Nephron progenitor cell (in vitro differentiated cells): ENCODE measurements at regions not wholly inside any gene's neighbourhood (a gene's known extent, or its start where the extent isn't known, plus 50 kb on each side); places are given as distances from the start of the nearest gene placed in this dataset.

Source experiments
- DNase-seq: peaks from one replicate; pipeline ENCODE4 v3.0.0; 2021
- H3K27ac Mint-ChIP-seq: 2 replicates; pipeline ENCODE4 v1.8.0; 2021; ENCODE audit warnings: mild to moderate bottlenecking, moderate library complexity, mixed read lengths
- H3K27me3 Mint-ChIP-seq: 2 replicates; pipeline ENCODE4 v1.8.0; 2021; ENCODE audit warnings: mild to moderate bottlenecking, low read depth, mixed read lengths; ENCODE audit not compliant: poor library complexity
- H3K36me3 Mint-ChIP-seq: 2 replicates; pipeline ENCODE4 v1.8.0; 2021; ENCODE audit warnings: low read depth, mixed read lengths
- H3K4me1 Mint-ChIP-seq: 2 replicates; pipeline ENCODE4 v1.8.0; 2021; ENCODE audit warnings: mixed read lengths
- H3K4me3 Mint-ChIP-seq: 2 replicates; pipeline ENCODE4 v1.8.0; 2021; ENCODE audit warnings: mild to moderate bottlenecking, moderate library complexity, mixed read lengths
- H3K9me3 Mint-ChIP-seq: 2 replicates; pipeline ENCODE4 v1.8.0; 2021; ENCODE audit warnings: mild to moderate bottlenecking, moderate library complexity, mixed read lengths
- CTCF ChIP-seq: fragments of 200-600 bp; sonication (generic); IDR thresholded peaks from 2 replicates; pipeline ENCODE4 v1.5.0; 2021; ENCODE audit warnings: antibody characterized with exemption

- H3K9me3 Mint-ChIP-seq = peaks cover 12% of the 10 kb centered on the region
- peaks cover 7% of the 10 kb centered on the region for H3K27me3 Mint-ChIP-seq
- TF ChIP-seq CTCF = no peak
- H3K36me3 Mint-ChIP-seq = peaks cover 5% of the 10 kb centered on the region
- DNase-seq = no peak
- no peak overlapping the region for H3K4me3 Mint-ChIP-seq
- H3K4me1 Mint-ChIP-seq = peaks cover 26% of the 10 kb centered on the region
- H3K27ac Mint-ChIP-seq = no peak overlapping the region
Observed at GRCh38 chr14:65279510-65279909, 133.0 kb upstream of the FUT8 start.

- H3K4me3 Mint-ChIP-seq = no peak overlapping the region
- no peak for TF ChIP-seq CTCF
- no peak for DNase-seq
- peaks cover 5% of the 10 kb centered on the region for H3K36me3 Mint-ChIP-seq
- peaks cover 26% of the 10 kb centered on the region for H3K4me1 Mint-ChIP-seq
- peaks cover 7% of the 10 kb centered on the region for H3K27me3 Mint-ChIP-seq
- peaks cover 12% of the 10 kb centered on the region for H3K9me3 Mint-ChIP-seq
- H3K27ac Mint-ChIP-seq = no peak overlapping the region
Observed at GRCh38 chr14:65279958-65280357, 132.6 kb upstream of the FUT8 start.

GRCh38 chr14:65280653-65281052, 131.9 kb upstream of the FUT8 start:
- Mint-ChIP-seq H3K4me1 (peaks cover 26% of the 10 kb centered on the region), H3K4me3 (no peak overlapping the region), H3K36me3 (peaks cover 5% of the 10 kb centered on the region), H3K9me3 (peaks cover 12% of the 10 kb centered on the region), H3K27me3 (peaks cover 7% of the 10 kb centered on the region), H3K27ac (no peak overlapping the region)
- no peak for DNase-seq
- TF ChIP-seq CTCF = no peak

GRCh38 chr14:65281991-65282895, 130.3 kb upstream of the FUT8 start:
- Mint-ChIP-seq H3K36me3 (peaks cover 5% of the 10 kb centered on the region), H3K9me3 (peaks cover 12% of the 10 kb centered on the region), H3K27ac (peak overlapping the region; percentile 21), H3K4me1 (peaks cover 29% of the 10 kb centered on the region), H3K4me3 (peak overlapping the region; percentile 41), H3K27me3 (peaks cover 7% of the 10 kb centered on the region)
- no peak for DNase-seq
- no peak for TF ChIP-seq CTCF

DNA sequence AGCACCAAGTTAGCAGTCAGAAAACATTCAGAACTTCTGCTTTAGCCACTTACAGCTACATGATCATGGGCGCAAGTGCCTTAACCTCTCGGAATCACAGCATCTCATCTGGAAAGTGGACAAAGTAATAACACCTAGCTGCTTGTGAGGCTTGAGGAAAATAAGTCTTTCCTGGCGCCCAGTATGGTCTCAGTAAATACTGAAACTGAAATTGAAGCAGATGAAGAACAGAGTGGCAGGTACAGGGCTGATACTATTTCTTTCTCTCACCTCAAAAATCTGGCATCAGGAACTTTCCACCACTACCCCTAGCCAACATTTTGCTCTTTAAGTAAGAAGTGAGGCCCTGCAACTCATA, 129.7 kb upstream of the FUT8 start:
- no peak overlapping the region for H3K4me3 Mint-ChIP-seq
- TF ChIP-seq CTCF = no peak
- peaks cover 12% of the 10 kb centered on the region for H3K9me3 Mint-ChIP-seq
- peaks cover 35% of the 10 kb centered on the region for H3K4me1 Mint-ChIP-seq
- H3K36me3 Mint-ChIP-seq = peaks cover 5% of the 10 kb centered on the region
- H3K27me3 Mint-ChIP-seq = peaks cover 7% of the 10 kb centered on the region
- peak overlapping the region; percentile 72 for H3K27ac Mint-ChIP-seq
- no peak for DNase-seq

DNA sequence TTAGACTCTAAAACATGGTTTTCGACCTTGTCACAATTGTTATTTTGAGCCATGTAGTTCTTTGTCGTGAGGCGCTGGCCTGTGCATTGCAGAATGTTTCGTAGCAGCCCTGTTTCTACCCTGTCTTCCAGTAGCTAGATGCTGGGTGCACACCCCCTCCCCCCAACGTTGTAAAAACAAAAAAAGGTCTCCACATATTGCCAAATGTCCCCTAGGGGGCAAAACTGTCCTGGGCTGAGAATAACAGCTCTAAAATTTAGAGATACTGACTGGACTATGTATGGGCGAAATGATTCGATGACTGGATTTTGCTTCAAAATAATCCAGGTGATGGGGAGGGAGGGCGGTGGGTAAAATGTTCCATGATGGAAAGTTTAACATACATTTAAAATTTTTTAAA, 126.1 kb upstream of the FUT8 start:
- peaks cover 6% of the 10 kb centered on the region for H3K9me3 Mint-ChIP-seq
- peaks cover 7% of the 10 kb centered on the region for H3K27me3 Mint-ChIP-seq
- no peak for TF ChIP-seq CTCF
- H3K4me3 Mint-ChIP-seq = no peak overlapping the region
- H3K27ac Mint-ChIP-seq = no peak overlapping the region
- H3K4me1 Mint-ChIP-seq = peaks cover 36% of the 10 kb centered on the region
- no peak for DNase-seq
- H3K36me3 Mint-ChIP-seq = peaks cover 5% of the 10 kb centered on the region
